ENCODE measurements at regions not wholly inside any gene's neighbourhood (a gene's known extent, or its start where the extent isn't known, plus 50 kb on each side); places are given as distances from the start of the nearest gene placed in this dataset.
A peak's percentile ranks its signal among the peaks of the same experiment; 100 is the strongest.

DNA sequence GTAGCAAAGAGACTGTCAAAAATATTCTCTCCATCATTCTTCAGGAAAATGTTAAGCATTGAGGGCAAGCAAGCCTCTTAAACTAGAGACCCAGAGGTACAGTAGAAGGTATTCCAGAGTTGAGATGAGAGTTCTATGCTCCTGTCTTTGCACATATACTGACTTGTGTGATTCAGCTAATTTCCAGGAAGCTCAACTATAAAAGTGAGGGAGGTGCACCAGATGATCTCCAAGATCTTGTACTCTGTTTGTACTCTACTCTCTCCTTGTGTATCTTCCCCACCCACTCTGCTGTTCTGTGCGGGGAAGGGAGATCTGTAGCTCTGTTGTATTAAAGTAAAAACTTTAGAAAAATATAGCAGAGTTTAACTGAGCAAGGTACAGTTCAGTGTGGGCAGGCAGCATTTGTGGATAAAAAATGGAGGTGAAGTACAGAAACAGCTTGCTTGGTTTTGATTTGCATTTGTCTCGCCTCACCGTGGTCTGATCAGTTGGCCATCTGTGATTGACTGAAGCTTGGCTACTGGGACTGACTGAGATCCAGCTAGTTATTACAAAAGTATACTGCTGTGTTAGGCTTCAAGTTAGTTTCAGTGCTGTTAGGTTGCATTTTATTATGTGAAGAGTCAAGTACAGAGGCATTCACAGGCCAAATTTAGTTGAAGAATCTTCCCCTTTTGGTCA is 463.1 kb upstream of the GOLIM4 start:
- no peak for DNase-seq (ENCODE audit: insufficient read length)
- TF ChIP-seq POLR2AphosphoS5 (IDR thresholded peaks at IDR 0.05; ENCODE audit: low read depth, low read length) (no peak), TAF1 (IDR thresholded peaks at IDR 0.05; ENCODE audit: borderline replicate concordance, low read depth, low read length) (no peak), POLR2A (IDR thresholded peaks at IDR 0.05; ENCODE audit: low read depth, low read length) (no peak)
- peak; percentile 63 for FAIRE-seq

DNA sequence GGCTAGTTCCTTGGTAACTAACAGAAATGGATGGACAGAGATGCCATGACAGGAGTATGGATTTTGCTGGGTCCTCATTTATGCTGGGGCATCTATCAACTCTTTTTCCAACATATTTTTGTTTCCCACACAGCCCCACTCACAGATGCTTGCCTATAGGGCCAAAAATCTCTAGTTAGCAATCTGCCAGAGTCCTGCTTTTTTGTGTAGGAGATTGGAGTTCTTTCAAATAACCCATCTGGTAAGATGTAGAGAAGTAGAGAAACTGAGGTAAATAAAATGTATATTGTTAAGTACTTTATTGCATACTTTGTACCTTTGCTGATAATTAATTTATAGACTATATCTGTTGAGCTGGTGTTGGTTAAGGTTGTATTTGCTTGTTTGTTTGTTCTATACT is 456.5 kb upstream of the GOLIM4 start:
- DNase-seq (ENCODE audit: insufficient read length), result no peak
- no peak for FAIRE-seq
- TF ChIP-seq POLR2A (IDR thresholded peaks at IDR 0.05; ENCODE audit: low read depth, low read length) (no peak), TAF1 (IDR thresholded peaks at IDR 0.05; ENCODE audit: borderline replicate concordance, low read depth, low read length) (no peak), POLR2AphosphoS5 (IDR thresholded peaks at IDR 0.05; ENCODE audit: low read depth, low read length) (no peak)

DNA sequence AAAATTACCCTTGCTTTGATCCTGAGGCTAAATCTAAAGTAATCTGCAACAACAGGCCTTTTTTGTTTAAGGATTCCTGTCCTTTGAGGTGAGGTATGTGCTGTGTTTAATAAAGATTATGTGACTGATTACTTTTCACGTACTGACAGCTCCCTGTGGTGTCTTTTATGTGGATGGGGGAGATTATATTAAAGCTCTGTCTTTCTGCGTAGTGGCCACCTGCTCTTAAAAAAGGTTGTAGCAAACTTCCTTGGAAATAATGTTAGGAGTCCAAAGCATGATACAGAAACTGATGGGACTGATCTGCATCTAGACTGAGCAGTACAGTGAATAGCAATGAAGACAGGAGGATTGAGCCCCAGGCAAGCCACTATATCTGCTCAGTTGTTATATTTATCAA is 453.0 kb upstream of the GOLIM4 start:
- TF ChIP-seq POLR2AphosphoS5 (IDR thresholded peaks at IDR 0.05; ENCODE audit: low read depth, low read length), result no peak
- no peak for TF ChIP-seq TAF1 (IDR thresholded peaks at IDR 0.05; ENCODE audit: borderline replicate concordance, low read depth, low read length)
- TF ChIP-seq POLR2A (IDR thresholded peaks at IDR 0.05; ENCODE audit: low read depth, low read length), result no peak
- FAIRE-seq, result no peak

DNA sequence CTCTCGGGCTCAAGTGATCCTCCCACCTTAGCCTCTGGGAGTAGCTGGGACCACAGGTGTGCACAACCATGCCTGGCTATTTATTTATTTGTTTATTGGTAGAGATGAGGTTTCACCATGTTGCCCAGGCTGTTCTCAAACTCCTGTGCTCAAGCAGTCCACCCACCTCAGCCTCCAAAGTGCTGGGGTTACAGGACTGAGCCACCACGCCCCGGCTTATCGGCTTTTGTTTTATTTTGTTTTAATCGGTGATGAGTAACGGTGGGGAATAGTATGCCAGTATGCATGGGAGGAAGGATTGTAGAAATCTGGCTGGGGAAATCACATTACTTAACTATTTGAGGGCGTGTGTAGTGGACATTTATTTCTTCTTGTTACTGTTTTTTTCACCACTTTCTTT is 451.0 kb upstream of the GOLIM4 start:
- TF ChIP-seq POLR2AphosphoS5 (IDR thresholded peaks at IDR 0.05; ENCODE audit: low read depth, low read length) (no peak), TAF1 (IDR thresholded peaks at IDR 0.05; ENCODE audit: borderline replicate concordance, low read depth, low read length) (no peak), POLR2A (IDR thresholded peaks at IDR 0.05; ENCODE audit: low read depth, low read length) (no peak)
- DNase-seq (ENCODE audit: insufficient read length), result no peak
- no peak for FAIRE-seq

More for the DNA sequence above, 453.0 kb upstream of the GOLIM4 start:
- DNase-seq (ENCODE audit: insufficient read length), result no peak

DNA sequence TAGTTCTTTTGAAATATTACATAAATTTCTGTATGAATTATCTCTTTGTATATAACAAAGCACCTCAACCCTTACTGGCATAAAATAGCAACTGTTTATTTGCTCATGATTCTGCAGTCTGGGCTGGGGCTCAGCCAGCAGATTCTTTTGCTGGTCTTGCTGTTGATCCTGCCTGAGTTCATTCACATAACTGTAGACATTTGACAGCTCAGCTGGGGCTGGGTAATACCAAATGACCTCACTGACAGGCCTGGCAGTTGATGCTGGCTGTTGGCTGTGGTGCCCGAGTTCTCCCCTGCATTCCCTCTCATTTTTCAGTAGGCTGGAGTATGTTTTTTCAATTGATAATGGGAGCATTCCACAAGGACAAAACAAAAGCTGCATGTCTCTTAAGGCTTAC is 449.9 kb upstream of the GOLIM4 start:
- TF ChIP-seq POLR2AphosphoS5 (IDR thresholded peaks at IDR 0.05; ENCODE audit: low read depth, low read length) (no peak), TAF1 (IDR thresholded peaks at IDR 0.05; ENCODE audit: borderline replicate concordance, low read depth, low read length) (no peak), POLR2A (IDR thresholded peaks at IDR 0.05; ENCODE audit: low read depth, low read length) (no peak)
- no peak for DNase-seq (ENCODE audit: insufficient read length)
- FAIRE-seq, result no peak

DNA sequence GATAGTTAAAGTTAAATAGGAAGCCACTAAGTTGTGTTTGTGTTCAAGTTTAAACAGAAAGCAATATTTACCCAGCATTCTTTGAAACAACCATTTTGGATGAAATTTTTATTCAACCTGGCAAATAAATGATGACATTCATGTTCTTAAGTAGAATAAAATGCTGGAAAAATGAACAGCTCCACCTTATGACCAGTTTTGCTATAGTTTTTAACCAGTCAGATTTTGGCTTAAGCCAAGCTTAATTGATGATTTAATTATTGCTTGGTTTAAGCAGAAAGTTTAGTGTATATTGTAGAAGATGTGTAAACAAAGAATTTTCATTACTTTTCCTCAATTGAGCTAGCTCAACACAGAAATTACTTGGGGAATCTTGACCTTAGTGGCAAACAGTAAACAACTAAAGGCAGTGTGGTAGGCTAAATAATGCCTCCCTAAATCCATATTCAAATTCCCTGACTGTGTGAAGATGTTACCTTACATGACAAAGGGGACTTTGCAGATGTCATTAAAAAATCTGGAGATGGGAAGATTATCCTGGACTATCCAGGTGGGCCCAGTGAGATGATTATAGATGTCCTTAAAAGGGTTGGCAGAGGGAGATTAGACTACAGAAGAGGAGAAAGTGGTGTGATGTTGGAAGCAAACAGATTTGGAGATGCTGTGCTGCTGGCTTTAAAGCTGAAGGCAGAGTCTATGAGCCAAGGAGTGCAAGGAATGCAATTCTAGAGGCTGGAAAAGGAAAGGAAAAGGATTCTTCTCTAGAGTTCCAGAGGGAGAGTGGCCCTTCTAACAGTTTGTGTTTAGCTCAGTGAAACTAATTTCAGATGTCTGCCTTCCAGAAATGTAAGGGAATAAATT is 448.6 kb upstream of the GOLIM4 start:
- TF ChIP-seq POLR2AphosphoS5 (IDR thresholded peaks at IDR 0.05; ENCODE audit: low read depth, low read length), result no peak
- TF ChIP-seq TAF1 (IDR thresholded peaks at IDR 0.05; ENCODE audit: borderline replicate concordance, low read depth, low read length), result no peak
- no peak for TF ChIP-seq POLR2A (IDR thresholded peaks at IDR 0.05; ENCODE audit: low read depth, low read length)
- FAIRE-seq (peak; percentile 48), DNase-seq (ENCODE audit: insufficient read length) (no peak)

DNA sequence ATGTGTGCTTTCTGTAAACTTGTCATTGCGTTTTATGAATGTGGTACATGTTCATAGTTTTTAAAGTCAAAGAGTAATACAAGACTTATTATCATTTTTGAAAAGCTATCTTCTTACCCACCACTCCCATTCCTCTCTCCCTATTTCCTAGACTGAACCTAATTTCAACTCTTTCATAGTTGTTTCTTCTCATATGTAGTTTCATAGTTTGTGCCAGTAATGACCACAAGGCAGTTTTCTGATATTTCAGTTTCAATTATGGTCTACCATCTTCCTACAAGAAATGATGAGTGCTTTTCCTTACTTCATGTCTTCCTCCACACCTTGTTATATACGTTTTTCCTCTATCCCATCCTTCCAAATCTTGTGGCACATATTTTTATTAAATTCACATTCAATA is 445.0 kb upstream of the GOLIM4 start:
- no peak for TF ChIP-seq POLR2A (IDR thresholded peaks at IDR 0.05; ENCODE audit: low read depth, low read length)
- TF ChIP-seq POLR2AphosphoS5 (IDR thresholded peaks at IDR 0.05; ENCODE audit: low read depth, low read length), result no peak
- TF ChIP-seq TAF1 (IDR thresholded peaks at IDR 0.05; ENCODE audit: borderline replicate concordance, low read depth, low read length), result no peak
- DNase-seq (ENCODE audit: insufficient read length), result no peak
- no peak for FAIRE-seq

DNA sequence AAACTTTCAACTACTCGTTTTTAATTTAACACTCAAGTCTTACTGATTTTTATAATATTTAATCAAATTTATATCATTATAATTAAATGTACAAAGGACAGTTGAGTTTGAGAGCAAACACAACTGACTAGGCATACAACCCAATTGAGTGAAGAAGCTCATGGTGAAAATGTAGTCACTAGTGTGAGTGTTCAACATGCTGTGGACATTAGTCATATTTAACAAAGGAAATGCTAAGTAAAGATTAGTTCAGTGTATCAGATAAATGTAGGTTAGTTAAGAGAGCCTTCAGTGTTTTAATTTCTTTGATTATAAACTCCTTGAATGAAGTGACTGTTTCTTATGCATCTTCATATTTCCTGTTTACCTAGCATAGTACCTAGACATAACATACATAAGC is 444.2 kb upstream of the GOLIM4 start:
- no peak for FAIRE-seq

DNA sequence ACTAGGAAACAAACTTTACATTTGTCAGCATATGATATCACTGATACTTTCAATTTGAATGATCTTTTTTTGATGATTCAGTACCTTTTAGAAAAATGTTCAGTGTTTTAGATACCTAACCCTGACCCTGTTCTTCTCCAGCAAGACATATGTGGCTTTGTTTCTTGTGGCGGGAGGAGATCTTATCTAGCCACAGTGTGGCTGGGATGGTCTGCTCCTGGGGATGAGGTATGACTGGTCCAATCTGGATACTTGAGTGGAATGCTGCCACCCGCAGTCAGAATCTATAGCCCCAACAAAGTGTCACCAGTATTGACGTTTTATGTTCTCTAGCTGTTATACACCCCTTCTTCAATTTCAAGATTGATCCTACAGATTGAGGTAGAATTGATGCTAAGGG is 439.0 kb upstream of the GOLIM4 start:
- DNase-seq (ENCODE audit: insufficient read length), result no peak
- TF ChIP-seq POLR2A (IDR thresholded peaks at IDR 0.05; ENCODE audit: low read depth, low read length) (no peak), POLR2AphosphoS5 (IDR thresholded peaks at IDR 0.05; ENCODE audit: low read depth, low read length) (no peak)
- no peak for FAIRE-seq

More for the DNA sequence above, 444.2 kb upstream of the GOLIM4 start:
- DNase-seq (ENCODE audit: insufficient read length), result no peak
- no peak for TF ChIP-seq TAF1 (IDR thresholded peaks at IDR 0.05; ENCODE audit: borderline replicate concordance, low read depth, low read length)
- TF ChIP-seq POLR2A (IDR thresholded peaks at IDR 0.05; ENCODE audit: low read depth, low read length), result no peak
- no peak for TF ChIP-seq POLR2AphosphoS5 (IDR thresholded peaks at IDR 0.05; ENCODE audit: low read depth, low read length)

DNA sequence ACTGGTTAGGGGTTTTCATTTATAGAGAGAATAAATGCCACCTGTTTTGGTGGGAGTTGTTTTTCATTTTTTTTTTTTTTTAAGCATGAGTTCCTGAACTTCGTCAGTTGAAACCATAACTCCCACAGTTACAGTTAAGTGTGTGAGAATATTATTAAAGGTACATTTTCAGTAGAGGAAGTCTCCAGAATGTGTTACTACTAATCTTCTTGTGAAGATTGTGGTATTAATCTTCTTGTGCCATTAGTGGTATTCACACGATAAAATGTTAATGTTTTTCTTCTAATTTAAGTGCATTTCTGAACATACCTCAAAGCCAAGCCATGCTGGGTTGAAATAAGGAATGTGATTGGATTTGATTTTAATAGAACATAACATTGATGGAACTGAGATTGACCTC is 437.9 kb upstream of the GOLIM4 start:
- no peak for DNase-seq (ENCODE audit: insufficient read length)
- no peak for FAIRE-seq
- no peak for TF ChIP-seq TAF1 (IDR thresholded peaks at IDR 0.05; ENCODE audit: borderline replicate concordance, low read depth, low read length)
- TF ChIP-seq POLR2AphosphoS5 (IDR thresholded peaks at IDR 0.05; ENCODE audit: low read depth, low read length), result no peak
- TF ChIP-seq POLR2A (IDR thresholded peaks at IDR 0.05; ENCODE audit: low read depth, low read length), result no peak

DNA sequence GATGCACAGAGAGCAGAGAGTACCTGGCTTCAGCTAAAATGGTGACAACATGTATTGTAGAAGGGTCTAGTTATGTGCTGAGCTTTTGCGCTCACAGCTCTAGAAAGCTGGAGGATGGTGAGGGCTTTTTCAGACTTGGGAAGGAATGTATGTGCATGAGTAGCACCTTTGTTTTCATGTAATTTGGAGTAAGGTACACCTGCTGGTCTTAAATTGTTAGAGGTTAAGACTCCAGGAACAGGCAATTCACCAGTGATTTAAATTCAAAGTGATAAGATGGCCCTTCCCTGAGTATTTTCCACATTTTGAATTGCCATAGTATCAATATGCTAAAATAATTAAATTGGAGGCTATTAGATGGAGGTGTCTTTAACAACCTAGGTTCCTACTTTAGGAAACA is 436.4 kb upstream of the GOLIM4 start:
- DNase-seq (ENCODE audit: insufficient read length) (no peak), FAIRE-seq (no peak)
- no peak for TF ChIP-seq POLR2A (IDR thresholded peaks at IDR 0.05; ENCODE audit: low read depth, low read length)
- TF ChIP-seq POLR2AphosphoS5 (IDR thresholded peaks at IDR 0.05; ENCODE audit: low read depth, low read length), result no peak
- TF ChIP-seq TAF1 (IDR thresholded peaks at IDR 0.05; ENCODE audit: borderline replicate concordance, low read depth, low read length), result no peak

DNA sequence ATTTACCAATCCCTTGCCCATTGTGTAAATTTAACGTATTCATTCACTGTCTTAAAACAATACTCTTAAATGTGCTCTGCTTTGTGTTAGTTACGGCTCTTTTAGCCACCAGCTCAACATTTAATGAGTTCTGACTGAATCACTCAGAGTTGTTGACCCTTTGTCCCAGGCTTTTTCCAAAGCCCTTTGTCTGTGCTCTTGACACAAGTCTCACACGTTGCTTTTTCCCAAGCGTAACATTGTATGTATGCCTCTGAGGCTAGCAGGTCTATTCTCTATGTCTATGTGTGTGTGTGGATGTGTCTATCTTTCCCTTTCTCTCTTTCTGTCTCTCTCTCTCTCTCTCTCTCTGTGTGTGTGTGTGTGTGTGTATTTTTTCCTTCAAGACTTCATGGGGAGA is 435.4 kb upstream of the GOLIM4 start:
- no peak for TF ChIP-seq POLR2AphosphoS5 (IDR thresholded peaks at IDR 0.05; ENCODE audit: low read depth, low read length)
- no peak for TF ChIP-seq POLR2A (IDR thresholded peaks at IDR 0.05; ENCODE audit: low read depth, low read length)
- FAIRE-seq, result no peak
- no peak for DNase-seq (ENCODE audit: insufficient read length)
